GM08714 (cell line): ENCODE measurements at regions not wholly inside any gene's neighbourhood (a gene's known extent, or its start where the extent isn't known, plus 50 kb on each side); places are given as distances from the start of the nearest gene placed in this dataset.

Experiments
- H3K4me3 ChIP-seq: fragments of 200-500 bp; sonication (Bioruptor generic); 2 replicates; pipeline ENCODE4 v1.5.1; 2014; ENCODE audit warnings: mild to moderate bottlenecking, low read length, inconsistent platforms
- ZNF274 ChIP-seq: IDR thresholded peaks from 2 replicates; pipeline ENCODE4 v1.6.1; 2012; ENCODE audit warnings: mild to moderate bottlenecking, low read depth, low read length

- TF ChIP-seq ZNF274 = no peak
- no peak overlapping the region for H3K4me3 ChIP-seq
Measured at GRCh38 chr14:85978582-85979250, 448.8 kb downstream of the FLRT2 start.

- H3K4me3 ChIP-seq = no peak overlapping the region
- TF ChIP-seq ZNF274 = no peak
Measured at GRCh38 chr14:85974602-85975001, 444.7 kb downstream of the FLRT2 start.

GRCh38 chr14:85963486-85963885 lies 433.5 kb downstream of the FLRT2 start:
- no peak overlapping the region for H3K4me3 ChIP-seq
- TF ChIP-seq ZNF274 = no peak

- no peak for TF ChIP-seq ZNF274
- no peak overlapping the region for H3K4me3 ChIP-seq
Measured at GRCh38 chr14:85960756-85961155, 430.8 kb downstream of the FLRT2 start.

- H3K4me3 ChIP-seq = no peak overlapping the region
- no peak for TF ChIP-seq ZNF274
Measured at GRCh38 chr14:85959063-85959462, 429.1 kb downstream of the FLRT2 start.

- H3K4me3 ChIP-seq = no peak overlapping the region
- no peak for TF ChIP-seq ZNF274
Measured at GRCh38 chr14:85958069-85958468, 428.1 kb downstream of the FLRT2 start.

GRCh38 chr14:85953265-85953664 lies 423.3 kb downstream of the FLRT2 start:
- no peak for TF ChIP-seq ZNF274
- H3K4me3 ChIP-seq = no peak overlapping the region

- no peak for TF ChIP-seq ZNF274
Measured at GRCh38 chr14:85948153-85948552, 418.2 kb downstream of the FLRT2 start.

GRCh38 chr14:85947461-85948139 lies 417.7 kb downstream of the FLRT2 start:
- no peak for TF ChIP-seq ZNF274

More at GRCh38 chr14:85948153-85948552, 418.2 kb downstream of the FLRT2 start:
- H3K4me3 ChIP-seq = no peak overlapping the region

GRCh38 chr14:85943192-85943591 lies 413.2 kb downstream of the FLRT2 start:
- H3K4me3 ChIP-seq = no peak overlapping the region

More at GRCh38 chr14:85947461-85948139, 417.7 kb downstream of the FLRT2 start:
- no peak overlapping the region for H3K4me3 ChIP-seq

GRCh38 chr14:85934886-85935254 lies 404.9 kb downstream of the FLRT2 start:
- peak overlapping the region; percentile 77 for H3K4me3 ChIP-seq
- TF ChIP-seq ZNF274 = no peak

More at GRCh38 chr14:85943192-85943591, 413.2 kb downstream of the FLRT2 start:
- no peak for TF ChIP-seq ZNF274

- TF ChIP-seq ZNF274 = no peak
- H3K4me3 ChIP-seq = peak overlapping the region; percentile 77
Measured at GRCh38 chr14:85934123-85934885, 404.4 kb downstream of the FLRT2 start.

- no peak for TF ChIP-seq ZNF274
- H3K4me3 ChIP-seq = no peak overlapping the region
Measured at GRCh38 chr14:85921241-85921640, 391.3 kb downstream of the FLRT2 start.

GRCh38 chr14:85917716-85918115 lies 387.8 kb downstream of the FLRT2 start:
- no peak for TF ChIP-seq ZNF274
- H3K4me3 ChIP-seq = no peak overlapping the region

GRCh38 chr14:85915711-85916110 lies 385.8 kb downstream of the FLRT2 start:
- no peak overlapping the region for H3K4me3 ChIP-seq
- no peak for TF ChIP-seq ZNF274

GRCh38 chr14:85912141-85912540 lies 382.2 kb downstream of the FLRT2 start:
- TF ChIP-seq ZNF274 = no peak
- H3K4me3 ChIP-seq = no peak overlapping the region
